NCI-H1694 (cell line): ENCODE measurements at regions not wholly inside any gene's neighbourhood (a gene's known extent, or its start where the extent isn't known, plus 50 kb on each side); places are given as distances from the start of the nearest gene placed in this dataset.
A peak's percentile ranks its signal among the peaks of the same experiment; 100 is the strongest.

Experiments used
- DNase-seq: peaks from one replicate; lab custom pipeline; 2025; lab: John Stamatoyannopoulos, UW

DNA sequence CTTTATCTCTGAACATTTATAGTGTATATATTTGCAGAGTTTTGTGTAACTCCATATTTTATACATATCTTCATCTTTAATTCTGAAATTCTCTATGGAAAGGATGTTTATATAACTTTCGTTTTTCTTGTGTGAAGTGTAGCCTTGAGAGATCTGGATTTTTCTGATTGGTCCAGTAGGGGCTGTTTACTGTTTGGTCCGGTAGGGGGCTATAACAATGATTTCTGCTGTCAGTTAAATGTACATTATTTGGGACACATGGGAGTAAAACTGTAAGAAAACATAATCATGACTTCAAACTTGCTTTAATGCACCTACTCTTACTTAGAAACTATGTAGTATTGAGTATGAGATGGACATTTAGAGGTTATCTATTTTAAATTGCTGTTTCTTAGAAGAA, 527.1 kb upstream of the ARRDC3 start:
- no peak for DNase-seq

DNA sequence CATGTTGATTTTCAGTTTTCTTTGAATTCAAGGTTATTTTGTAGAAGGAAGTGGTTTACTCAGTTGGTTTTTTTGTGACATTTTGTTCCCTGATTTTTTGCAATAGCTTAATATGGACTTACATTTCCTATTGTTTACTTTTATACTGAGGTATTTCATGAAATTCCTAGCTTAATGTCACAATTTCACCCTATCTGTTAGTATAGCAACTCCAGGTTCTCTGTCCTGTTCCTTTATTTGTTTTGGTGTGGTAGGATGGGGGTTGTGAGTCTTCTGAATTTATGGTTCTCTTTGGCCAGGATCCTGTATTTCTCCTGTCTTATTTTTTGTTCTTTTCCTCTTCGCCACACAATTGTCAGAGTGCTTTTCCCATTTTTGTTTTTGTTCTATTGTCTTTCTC, 523.4 kb upstream of the ARRDC3 start:
- no peak for DNase-seq

DNA sequence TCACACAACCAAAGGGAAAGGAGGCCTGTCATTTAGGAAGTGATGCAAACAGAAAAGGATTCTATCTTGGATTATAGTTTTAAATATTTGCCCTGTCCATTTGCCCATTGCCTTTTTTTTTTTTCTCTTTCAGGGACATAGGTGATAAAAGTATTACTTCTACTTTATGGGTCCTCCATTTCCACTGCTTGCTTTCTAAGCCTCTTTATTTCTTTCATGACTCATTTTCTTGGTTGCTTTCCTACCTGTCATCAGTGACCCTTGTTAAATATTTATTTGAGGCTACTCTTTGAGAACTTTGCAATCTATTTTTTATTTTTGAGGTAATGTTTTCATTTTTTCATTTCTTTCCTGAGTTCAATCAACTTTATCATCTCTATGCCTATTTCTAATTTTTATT, 522.9 kb upstream of the ARRDC3 start:
- no peak for DNase-seq

DNA sequence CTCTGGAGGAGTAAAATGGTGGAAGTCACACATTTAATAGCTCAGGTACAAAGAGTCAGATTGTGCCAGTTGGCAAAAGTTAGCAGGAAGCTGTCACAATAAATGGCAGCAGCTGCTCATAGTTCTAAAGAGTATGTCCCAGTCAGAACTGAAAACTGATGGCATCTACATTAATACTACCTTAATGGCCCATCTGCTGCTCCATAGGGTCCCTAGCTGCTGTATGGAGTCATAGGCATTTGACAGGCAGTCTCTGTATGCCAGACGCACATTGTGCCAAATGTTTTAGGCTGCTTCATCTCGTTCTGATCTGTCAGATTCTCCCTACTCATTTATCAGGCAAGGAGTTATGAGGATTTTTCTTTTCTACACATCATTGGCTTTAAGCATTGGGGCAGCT, 515.8 kb upstream of the ARRDC3 start:
- peak; percentile 95 for DNase-seq

DNA sequence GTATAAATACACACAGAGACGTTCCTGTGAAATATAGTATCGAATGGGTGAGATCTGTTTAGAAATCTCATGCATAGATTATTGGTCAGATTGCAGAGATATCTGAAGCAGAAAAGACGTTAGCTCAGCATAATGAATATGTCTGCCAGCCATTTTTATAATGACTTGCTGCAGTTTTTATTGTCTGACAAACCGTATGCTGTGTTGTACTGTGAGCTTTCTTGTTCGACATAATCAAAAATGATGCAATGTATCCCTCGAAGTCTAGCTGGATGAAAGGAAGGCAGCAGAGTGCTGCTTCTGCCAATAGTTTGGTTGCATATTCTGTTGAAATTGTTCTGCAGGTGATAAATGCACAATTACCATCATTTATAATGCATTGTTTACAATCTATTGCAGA, 514.9 kb upstream of the ARRDC3 start:
- no peak for DNase-seq

DNA sequence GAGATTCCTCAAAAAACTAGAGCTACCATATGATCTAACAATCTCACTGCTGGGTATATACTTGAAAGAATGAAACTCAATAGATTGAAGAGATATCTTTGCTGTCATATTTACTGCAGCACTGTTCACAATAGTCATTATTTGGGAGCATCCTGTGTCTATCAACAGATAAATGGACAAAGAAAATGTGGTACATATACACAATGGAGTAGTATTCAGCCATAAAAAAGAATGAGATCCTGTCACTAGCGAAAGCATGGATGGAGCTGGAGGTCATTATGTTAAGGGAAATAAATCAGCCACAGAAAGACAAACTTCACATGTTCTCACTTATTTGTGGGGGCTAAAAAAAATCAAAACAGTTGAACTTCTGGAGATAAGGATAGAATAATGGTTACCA, 505.7 kb upstream of the ARRDC3 start:
- no peak for DNase-seq

DNA sequence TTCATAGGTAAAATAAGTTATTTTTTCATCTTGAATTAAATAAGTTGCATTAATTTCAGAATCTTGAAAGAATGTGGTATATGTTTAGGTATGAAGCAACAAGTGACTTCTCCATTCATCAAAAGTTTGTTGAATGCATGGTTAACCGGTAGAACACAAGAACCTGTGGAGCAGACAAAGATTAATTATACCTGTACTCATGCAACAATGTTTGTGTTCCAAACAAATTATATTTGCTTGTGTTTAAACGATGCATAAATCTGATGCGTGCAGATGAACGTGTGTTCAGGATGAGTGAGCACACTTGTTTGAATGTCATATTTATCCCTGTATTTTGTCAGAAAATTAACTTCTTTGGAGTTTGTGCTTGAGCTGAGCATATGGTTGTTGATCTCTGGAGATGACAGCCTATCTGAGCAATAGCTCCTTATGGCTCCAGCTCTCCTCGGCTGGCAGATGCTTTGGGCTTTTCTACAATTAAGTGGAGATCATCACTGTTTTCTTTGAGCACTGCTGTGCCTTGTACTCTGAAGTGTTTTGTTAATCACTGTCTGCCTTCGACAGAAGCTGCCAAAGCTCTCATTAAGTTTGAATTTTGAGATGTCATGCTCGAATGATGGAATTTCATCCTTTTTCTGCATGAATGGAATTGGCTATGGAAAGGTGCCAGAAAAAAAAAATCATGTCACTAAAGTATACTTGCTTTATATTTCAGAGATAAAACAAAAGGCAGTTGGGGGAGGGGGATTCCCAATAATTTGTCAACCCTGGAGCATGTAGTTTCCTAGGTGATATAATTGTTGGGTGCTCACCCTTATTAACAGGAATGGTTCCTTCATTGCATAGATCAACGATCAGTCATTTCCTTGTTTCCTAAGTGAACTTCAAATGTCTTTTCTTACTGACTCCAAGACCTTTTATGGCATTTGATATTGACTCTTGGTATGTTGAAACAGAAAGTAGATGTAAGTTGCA, 502.5 kb upstream of the ARRDC3 start:
- DNase-seq, result peak; percentile 47

DNA sequence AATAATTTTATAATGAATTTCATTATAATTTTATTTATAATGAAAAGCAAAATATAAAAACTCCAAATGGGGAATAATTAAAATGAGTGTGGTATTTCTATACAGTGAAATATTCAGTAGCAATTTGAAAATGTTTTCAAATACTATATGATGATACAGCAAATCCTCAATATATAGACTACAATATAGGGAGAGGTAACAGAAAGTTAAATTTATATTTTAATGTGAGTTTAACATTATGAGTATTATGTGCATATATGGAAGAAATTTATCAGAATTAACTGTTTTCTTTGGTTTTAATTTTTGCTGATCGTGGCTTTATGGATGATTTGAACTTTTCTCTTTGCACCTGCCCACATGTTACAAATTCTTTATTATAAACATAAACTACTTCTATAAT, 500.9 kb upstream of the ARRDC3 start:
- DNase-seq, result no peak

DNA sequence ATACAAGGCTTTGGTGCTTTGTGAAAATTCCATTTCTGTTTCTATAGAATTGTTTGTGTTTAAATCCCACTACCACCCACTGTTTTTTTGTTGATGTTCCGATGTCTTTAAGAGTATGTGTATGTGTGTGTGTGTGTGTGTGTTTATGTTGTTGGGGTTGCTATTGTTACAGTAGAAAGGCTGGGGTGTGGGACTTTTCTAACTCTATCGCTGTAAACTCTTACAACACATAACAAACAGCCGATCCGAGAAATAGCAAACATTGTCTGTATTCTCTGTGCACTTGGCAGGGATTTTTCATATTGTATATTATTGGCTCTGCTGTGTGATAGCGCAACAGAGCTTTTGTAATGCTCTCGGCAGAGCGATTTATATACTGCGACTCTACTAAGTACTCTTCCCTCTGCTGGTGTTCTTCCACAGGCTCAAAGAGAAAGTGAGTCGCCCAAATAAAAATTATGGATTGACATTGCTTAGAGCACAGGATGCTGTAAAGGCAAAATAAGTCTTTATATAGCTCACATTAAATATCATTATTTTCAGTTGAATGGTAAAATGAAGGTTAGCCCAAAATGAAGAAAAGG, 492.2 kb upstream of the ARRDC3 start:
- no peak for DNase-seq

DNA sequence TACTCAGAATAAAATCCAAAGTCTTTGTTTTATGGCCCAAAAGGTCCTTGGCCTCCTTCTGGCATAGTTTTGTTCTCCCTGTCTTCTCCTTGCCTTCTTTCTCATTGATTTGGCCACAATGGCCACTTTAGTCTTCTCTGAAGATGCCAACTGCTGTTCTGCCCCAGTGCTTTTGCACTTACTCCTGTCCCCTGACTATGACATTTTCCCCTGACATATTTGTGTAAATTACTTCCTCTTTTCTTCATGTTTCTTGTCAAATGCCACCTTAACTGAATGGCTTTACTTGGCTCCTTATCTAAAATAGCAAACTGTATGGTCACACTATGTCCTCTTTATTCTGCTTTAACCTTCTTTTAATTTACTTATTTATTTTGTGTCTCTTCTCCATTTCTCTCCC, 484.7 kb upstream of the ARRDC3 start:
- DNase-seq, result no peak

DNA sequence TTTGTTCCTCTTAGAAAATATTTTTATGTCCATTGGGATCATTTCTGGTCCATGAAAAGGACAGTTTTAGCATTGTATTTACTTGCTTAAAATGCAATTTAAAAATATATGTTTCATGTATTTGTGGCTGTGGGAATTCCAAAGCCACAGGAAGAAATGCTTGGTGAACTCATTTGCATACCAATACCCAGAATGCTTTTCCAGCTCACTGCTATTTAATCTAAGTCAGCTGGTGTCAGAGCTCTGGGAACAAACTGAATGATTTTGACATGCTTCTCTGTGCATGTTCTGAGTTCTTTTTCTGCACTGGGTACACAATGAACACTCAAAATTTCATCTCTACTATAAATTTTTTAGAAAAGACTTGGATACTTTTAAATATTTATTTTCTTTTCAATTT, 482.8 kb upstream of the ARRDC3 start:
- DNase-seq, result no peak

DNA sequence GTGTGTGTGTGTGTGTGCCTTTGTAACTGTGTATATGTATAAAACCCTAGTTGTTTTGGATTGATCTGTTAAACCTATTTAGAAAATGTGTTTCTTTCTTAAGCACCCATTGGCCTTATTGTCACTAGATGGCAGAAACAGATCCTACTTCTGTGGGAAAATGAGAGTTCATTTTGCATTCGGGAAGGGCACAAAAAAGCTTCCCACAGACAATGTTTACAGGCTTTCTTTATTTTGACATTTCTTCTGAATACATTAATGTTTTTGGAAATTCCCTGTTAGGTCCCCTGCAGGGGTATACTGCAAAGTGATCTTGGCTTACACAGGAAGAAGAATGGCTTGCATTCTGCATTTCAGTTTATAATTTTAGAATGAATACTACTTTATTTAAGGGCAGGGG, 481.8 kb upstream of the ARRDC3 start:
- DNase-seq, result peak; percentile 18

DNA sequence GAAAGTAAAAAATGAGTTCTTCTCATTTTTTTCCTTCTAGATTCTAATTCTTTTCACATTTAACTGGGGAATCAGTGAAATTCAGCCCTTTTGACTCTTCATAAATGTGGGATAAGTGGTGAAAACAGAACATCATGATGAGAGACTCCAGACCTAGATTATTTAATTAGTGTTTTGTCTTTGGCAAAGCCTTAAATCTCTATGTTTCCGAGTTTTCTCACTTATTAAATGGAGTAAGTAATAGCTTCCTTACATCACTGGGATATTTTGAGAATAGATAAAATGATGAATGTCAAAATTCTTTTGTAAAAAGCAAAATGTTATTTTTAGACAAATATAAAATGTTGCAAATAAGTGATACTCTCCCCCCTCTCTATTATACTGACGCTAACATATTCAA, 468.6 kb upstream of the ARRDC3 start:
- no peak for DNase-seq

DNA sequence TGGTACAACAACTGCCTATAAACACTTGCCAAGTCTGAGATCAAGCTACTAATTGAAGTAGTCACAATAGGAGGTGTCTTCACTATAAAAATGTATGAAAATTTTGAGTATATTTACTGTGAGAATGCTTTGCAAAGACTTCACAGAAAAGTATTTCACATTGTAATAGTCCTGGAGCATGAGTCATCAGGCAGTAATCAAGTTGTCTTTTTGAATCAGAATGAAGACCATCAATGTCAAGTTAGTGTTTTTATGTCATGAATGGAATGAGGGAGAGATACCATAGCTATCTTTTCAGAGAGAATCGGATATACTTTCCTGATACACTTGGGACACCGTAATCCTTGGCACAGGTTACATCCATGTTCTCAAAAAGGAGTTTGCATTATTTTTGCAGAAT, 466.9 kb upstream of the ARRDC3 start:
- no peak for DNase-seq

DNA sequence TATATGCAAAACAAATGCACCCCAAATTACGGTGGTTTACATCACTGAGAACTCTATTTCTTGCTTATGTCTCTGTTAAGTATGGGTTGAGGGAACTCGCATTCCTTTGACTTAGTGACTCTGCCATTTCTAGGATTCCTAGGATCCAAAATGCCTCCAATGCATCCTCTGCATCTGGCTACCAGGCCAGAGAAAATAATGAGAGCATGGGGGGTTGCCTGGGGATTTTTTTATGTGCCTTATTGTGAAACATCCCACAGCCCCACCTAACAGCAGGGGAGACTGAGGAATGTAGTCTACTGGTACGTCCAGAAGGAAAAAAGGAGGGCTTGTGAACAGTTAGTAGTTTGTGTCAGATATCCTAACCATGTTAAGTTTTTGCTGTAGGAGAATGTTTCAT, 466.0 kb upstream of the ARRDC3 start:
- DNase-seq, result no peak

DNA sequence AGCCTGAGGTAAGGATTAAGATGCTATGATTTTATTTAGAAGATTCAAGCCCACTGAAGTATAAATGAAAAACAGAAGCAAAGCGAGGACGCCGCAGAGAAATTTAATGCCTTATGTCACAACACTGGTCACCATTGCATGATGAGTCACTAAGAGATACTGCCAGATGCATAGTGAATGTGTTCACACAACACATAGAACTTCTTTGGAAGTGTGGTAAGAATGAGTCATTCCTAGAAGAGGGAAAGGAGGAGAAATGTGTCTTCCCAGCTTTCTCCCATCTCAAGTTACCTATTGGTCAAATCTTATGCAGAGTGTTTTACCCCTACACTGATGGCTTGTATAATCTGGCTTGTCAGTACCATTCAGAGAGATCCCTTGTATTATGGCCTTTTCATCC, 465.3 kb upstream of the ARRDC3 start:
- DNase-seq, result no peak

DNA sequence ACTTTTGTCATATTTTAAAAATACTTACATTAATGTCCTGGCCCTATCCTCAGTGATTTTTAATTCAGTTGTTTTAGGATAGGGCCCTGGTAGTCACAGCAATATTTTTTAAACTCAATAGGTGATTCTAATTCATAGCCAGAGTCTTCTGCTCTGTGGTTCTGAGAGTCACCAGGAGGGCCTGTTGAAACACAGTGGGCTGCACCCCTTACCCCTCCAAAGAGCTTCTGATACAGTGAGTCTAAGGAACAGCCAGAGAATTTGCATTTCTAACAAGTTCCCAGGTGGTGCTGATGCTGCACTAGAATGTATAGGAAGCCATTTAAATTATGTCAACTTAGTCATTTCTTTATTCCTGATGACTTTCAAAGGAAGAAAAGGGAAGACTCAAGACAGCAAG, 458.3 kb upstream of the ARRDC3 start:
- DNase-seq, result no peak

DNA sequence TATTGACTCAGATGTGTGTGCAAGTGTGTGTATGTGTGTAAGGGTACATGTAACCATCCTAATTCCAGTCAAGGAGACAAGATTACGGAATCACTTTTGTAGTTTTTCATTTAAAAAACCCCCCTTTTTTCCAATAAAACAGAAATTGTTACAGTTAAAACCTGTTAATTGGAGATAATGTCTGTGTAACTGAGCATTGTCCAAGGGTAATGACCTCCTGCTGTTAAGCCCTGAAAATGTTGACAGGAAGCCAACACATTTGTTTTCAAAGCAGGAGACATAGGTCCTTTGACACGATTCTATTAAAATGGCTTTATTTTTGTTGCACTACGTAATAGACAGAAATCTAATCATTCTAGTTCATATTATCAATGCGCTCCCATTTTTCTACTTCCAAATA, 457.3 kb upstream of the ARRDC3 start:
- DNase-seq, result no peak

DNA sequence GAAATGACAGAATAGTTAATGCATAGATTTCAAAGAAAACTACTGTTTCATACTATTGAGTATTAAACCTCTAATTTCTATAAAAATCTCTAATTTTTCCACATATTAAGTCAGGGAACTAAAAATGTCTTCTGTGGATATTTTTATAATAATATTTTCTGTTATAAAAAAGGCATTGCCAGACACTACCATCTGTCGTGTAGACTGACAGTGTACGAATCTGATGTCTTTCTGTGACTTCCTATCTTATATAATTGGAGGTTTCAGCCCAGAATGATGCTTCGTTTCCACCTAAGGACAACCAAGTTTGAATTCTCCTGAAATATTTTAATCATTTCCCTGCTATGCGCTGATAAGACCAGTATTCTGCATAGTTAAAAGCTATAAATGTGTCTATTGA, 456.6 kb upstream of the ARRDC3 start:
- DNase-seq, result no peak

DNA sequence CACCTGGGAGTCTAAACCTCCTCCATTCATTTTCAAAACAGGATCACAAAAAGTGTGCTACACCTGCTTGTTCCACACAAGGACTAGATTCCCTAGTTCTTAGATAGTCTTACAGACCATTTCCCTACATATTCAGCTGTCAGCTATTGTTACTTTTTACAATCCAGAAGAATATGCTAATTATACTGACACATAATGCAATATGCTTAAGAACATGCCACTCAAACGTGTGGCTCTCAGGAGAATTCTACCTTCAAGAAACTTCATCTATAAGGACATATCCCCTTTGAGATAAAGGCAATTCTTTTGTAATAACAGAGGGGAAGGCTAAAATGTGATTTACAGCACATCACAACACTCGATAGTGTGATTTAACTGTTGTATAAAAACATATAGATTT, 456.1 kb upstream of the ARRDC3 start:
- no peak for DNase-seq

DNA sequence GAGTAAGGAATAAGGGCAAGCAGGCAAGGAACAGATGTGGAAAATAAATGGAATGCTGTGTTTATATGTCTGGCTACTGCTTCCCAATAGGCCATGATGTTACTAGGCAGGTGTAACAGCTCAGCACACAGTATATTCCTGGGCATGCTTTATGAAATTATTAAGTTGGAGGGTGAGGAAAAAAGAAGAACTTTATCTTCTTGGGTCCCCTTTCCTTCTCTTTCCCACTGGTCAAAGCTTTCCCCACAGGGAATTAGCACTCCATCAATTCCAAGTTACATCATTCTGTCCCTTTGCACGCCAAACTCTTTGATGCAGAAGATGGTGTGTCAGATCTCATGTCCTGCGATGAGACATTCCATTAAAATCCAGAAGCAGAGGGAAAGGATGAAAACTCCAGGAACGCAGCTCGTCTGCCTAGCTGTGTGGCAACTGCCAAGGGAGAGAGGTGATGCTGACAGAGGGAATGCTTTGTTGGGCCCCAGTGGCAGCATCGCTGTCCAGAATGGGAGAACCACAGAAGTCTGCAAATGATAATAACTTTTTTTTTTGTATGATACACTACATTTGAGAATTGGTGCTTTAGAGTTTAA, 447.3 kb upstream of the ARRDC3 start:
- no peak for DNase-seq

DNA sequence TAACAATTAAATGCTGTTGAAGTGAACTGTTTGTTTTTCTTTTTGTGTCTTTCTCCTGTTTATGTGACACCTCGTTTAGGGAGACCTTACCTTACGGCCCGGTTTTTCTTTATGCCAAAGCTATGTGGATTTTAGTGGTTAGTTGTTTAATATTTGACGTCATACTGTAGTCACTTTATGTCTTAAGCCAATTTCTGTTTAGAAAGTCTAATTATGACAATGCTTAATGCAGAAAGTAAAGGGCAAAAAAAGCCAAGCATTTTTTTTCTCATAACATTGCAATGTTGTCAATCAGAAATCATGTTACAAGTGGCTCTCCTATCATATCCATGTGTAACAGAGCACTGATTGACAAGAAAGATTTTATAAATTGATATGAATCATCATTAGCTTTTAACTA, 442.5 kb upstream of the ARRDC3 start:
- no peak for DNase-seq

DNA sequence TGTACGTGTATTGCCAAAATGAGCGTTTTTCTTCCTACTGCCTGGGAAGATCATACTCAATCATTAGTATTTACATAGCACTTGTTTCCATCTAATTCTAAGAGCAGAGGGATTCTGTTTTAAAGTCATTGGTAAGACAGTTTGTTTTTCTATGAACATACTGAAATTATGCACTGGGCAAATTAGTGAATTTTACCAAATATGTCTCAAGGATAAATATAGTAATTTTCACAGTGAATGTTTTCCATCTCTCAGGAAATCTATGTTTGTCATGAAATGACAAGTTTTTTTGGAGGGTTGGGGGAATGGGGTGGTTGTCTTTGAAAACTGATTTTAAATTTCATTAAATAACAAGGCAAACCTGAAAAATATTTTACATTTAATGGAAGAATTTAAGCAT, 441.3 kb upstream of the ARRDC3 start:
- no peak for DNase-seq
